NCI-H526 (cell line): ENCODE measurements at regions not wholly inside any gene's neighbourhood (a gene's known extent, or its start where the extent isn't known, plus 50 kb on each side); places are given as distances from the start of the nearest gene placed in this dataset.
A peak's percentile ranks its signal among the peaks of the same experiment; 100 is the strongest.
"Not testable (repeated sequence)": the region's sequence is repeated elsewhere in the genome, so short reads cannot be mapped to it uniquely, and the experiment has no call there.

Source experiments
- DNase-seq, 2 experiments: peaks; one replicate each; lab custom pipeline; 2025; lab: John Stamatoyannopoulos, UW

GRCh38 chr19:22545751-22546150, 88.4 kb upstream of the ZNF492 start:
- peak in 1 of 2 experiments; percentile 52 for DNase-seq

- DNase-seq = no peak
Measured at GRCh38 chr19:22533761-22534160, 100.4 kb upstream of the ZNF492 start.

GRCh38 chr19:22532388-22533300, 101.5 kb upstream of the ZNF492 start:
- DNase-seq = no peak

GRCh38 chr19:22530042-22530441, 104.1 kb upstream of the ZNF492 start:
- DNase-seq = no peak

- DNase-seq = no peak
Measured at GRCh38 chr19:22528956-22529355, 105.2 kb upstream of the ZNF492 start.

GRCh38 chr19:22527554-22527953, 105.4 kb upstream of the ZNF98 start:
- DNase-seq = no peak

- DNase-seq = no peak
Measured at GRCh38 chr19:22526661-22527272, 104.6 kb upstream of the ZNF98 start.

GRCh38 chr19:22523940-22524339, 101.8 kb upstream of the ZNF98 start:
- no peak for DNase-seq

GRCh38 chr19:22519562-22519961, 97.4 kb upstream of the ZNF98 start:
- DNase-seq = not testable (repeated sequence)

GRCh38 chr19:22519152-22519551, 97.0 kb upstream of the ZNF98 start:
- DNase-seq = no peak

GRCh38 chr19:22517496-22518411, 95.6 kb upstream of the ZNF98 start:
- DNase-seq = no peak

GRCh38 chr19:22515435-22515834, 93.3 kb upstream of the ZNF98 start:
- DNase-seq = no peak

GRCh38 chr19:22503524-22503923, 81.4 kb upstream of the ZNF98 start:
- DNase-seq = no peak

GRCh38 chr19:22502766-22503165, 80.6 kb upstream of the ZNF98 start:
- no peak for DNase-seq

GRCh38 chr19:22498831-22499430, 76.8 kb upstream of the ZNF98 start:
- DNase-seq = not testable (repeated sequence)

- DNase-seq = no peak
Measured at GRCh38 chr19:22491746-22492145, 69.6 kb upstream of the ZNF98 start.

- not testable (repeated sequence) for DNase-seq
Measured at GRCh38 chr19:22483514-22483913, 61.4 kb upstream of the ZNF98 start.

GRCh38 chr19:22472180-22472637, 50.1 kb upstream of the ZNF98 start:
- no peak for DNase-seq
